ENCODE measurements at regions not wholly inside any gene's neighbourhood (a gene's known extent, or its start where the extent isn't known, plus 50 kb on each side); places are given as distances from the start of the nearest gene placed in this dataset.
"Not testable (repeated sequence)": the region's sequence is repeated elsewhere in the genome, so short reads cannot be mapped to it uniquely, and the experiment has no call there.

GRCh38 chr13:70985371-70985770 is 877.1 kb upstream of the KLHL1 start:
- no peak for DNase-seq

DNA sequence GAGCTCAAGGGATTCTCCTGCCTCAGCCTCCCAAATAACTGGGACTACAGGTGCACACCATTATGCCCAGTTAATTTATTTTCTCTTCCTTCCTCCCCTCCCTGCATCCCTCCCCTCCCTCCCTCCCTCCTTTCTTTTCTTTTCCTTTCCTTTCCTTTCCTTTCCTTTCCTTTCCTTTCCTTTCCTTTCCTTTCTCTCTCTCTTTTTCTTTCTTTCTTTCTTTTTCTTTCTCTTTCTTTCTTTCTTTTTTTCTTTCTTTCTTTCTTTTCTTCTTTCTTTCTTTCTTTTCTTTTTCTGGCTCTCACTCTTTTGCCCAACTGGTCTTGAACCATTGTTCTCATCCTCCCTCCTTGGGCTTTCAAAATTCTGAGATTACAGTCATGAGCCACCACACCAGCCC is 873.0 kb upstream of the KLHL1 start:
- not testable (repeated sequence) for DNase-seq

DNA sequence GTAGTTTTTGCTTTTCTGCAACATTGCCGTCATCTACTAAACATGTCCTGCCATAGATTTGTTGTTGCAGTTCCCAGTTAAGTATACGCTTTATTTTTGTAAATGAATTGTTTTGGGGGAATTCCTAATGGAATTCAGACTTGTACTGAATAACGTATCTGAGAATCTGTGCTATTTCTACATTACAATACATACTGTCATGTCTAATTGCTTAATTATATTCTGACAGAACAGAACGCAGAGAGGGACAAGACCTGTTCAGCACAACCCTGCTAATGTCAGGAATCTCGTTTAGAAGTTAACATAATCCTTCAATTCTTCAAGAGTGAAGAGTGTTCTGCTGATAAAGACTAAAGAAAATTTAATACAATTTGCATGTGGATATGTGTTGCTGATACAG is 861.1 kb upstream of the KLHL1 start:
- DNase-seq, result no peak

- no peak for DNase-seq
Measured at GRCh38 chr13:70967564-70967963, 859.3 kb upstream of the KLHL1 start.

GRCh38 chr13:70964874-70965273 is 856.6 kb upstream of the KLHL1 start:
- DNase-seq, result no peak

GRCh38 chr13:70964124-70964523 is 855.9 kb upstream of the KLHL1 start:
- DNase-seq, result peak; percentile 2

DNA sequence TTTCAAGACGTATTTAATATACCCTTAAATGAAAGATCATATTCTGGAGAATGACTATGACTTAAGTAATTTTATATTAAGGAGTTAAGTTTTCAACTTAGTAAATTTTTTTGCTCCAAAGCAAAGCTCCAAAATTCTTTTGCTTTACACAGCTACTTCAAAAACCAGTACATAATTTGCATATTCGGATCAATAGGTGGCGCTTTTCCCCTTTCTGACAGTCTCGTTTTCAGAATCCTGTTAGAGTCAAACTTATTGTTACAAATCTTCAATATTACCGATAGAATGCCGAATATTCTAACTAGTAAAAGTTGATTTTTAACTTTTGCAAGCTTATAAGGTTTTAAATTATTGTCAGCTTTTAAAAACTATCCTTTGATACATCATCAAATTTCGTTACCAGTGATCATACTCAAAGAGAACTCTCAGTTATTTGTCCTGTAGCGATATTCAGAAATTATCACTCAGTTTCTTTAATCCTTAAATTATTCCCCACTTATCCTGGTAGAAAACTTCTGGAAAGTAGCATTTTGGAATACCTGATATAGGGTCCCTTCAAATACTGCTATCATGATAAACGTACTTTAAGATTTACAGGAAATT is 852.7 kb upstream of the KLHL1 start:
- DNase-seq, result peak; percentile 31

DNA sequence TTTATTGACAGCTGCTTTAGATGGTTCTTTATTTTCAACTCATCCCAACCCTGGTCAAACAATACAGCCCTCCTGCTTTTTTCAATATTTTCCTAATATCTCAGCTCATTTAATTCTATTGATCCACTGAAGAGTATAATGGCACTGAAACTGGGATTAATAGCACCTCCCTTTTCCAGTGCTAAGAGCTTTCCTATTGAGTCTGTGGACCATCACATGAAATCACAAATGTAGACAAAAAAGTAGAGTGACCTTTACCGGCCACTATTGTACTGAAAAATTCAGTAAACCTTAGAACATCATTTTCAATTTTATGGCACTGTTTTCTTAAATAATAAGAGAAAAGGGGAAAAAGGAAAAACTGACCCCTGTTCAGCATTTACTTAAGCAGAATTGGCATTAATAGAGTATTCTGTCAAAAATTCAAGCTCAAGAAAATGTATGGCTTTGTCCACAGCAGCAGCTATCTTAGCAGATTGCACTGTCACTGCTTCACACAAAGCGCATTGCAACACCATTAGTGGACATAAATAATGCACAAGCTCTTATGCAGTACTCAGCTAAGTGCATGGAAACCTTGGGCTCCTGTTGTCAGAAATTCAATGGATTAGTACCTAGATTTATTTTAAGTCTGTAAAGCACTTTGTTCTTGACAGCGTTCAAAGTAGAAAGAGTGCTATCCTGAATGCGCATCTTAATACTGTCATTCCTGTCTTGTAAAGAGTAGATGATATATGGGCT is 851.0 kb upstream of the KLHL1 start:
- no peak for DNase-seq

GRCh38 chr13:70955887-70956286 is 847.6 kb upstream of the KLHL1 start:
- DNase-seq, result no peak

DNA sequence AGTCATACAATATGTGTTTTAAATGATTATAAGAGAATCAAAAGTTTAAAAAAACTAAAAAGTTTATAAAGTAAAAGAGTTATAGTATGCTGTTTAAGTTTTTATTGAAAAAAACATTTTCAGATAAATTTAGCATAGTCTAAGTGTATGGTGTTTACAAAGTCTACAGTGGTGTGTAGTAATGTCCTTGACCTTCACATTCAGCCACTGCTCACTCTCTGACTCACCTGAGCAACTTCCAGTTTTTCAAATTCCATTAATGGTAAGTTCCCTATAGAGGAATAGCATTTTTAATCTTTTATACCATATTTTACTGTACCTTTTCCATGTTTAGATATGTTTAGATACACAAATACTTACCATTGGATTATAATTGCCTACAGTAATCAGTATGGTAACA is 842.4 kb upstream of the KLHL1 start:
- DNase-seq, result no peak

GRCh38 chr13:70945506-70945905 is 837.3 kb upstream of the KLHL1 start:
- DNase-seq, result no peak

DNA sequence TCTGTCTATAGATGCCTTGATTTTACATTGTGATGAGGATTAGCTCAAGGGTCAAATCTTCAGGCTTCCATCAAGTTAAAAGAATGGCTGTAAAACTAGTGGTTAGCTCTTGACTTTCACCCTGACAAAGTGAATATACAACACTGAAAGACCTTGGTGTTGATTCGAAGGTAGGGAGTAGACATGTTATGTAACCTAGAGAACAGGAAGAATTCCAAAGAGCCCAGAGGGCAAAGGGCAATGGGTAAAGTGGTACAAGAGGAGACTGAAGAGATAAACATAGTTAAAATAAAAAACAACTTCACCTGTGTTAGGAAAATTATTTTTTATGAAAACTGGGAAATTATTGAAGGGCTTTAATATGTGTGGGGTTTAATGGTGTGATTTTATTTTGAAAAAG is 833.2 kb upstream of the KLHL1 start:
- DNase-seq, result no peak

DNA sequence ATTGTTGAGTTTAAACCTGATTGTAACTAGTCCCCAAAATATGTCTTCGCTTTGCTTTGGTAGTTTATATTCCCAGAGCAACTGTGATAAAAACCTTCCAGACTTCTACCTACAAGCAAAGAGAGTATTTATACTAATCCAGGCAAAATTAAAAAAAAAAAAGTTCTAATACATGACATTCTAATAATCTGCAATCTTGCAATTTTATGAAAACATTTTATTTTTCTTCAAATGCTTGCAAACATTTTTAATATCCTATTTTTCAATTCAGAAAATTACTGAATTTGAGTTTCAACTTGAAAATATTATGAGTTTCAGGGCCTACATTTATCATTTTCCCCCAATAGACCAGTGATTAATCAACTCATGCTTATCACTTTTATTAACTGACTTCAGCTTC is 830.2 kb upstream of the KLHL1 start:
- no peak for DNase-seq

GRCh38 chr13:70932511-70932910 is 824.3 kb upstream of the KLHL1 start:
- no peak for DNase-seq

DNA sequence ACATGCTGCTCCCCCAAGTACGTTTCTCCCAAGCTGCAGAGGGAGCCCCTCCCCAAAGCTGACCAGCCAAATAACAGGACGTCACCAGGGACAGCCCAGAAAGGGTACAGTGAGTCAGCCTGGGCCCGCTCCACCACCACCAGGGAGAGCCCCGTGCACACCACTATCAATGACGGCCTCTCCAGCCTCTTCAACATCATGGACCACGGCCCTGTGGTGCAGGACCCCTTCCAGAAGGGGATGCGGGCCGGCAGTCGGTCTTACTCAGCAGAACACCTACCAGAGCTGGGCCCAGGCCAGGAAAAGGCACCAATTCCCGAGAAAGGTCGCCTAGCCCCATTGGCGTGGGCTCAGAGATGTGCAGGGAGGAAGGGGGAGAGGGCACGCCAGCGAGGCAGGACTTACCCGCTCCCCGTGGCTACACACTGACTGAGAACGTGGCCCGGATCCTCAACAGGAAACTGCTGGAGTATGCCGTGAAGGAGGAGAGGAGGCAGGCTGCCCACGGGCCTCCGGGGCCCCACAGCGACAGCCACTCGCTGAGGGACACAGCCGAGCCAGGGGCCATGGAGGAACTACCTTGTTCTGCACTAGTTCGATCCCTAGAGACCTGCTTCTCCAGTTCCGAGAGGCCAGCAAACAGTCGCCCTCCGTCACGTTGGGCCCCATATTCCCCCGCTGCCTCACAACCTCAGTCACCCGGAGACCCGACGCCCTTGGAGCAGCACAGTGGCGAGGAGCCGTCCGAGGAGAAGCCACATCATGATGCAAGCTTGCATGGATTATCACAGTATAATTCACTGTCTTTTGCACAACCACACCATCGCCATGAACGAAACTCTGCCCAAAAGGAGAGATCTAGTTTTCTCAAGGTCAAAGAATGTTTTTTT is 815.9 kb upstream of the KLHL1 start:
- DNase-seq, result peak; percentile 0

GRCh38 chr13:70911286-70911685 is 803.0 kb upstream of the KLHL1 start:
- DNase-seq, result no peak

- DNase-seq, result no peak
Measured at GRCh38 chr13:70908795-70909194, 800.5 kb upstream of the KLHL1 start.

DNA sequence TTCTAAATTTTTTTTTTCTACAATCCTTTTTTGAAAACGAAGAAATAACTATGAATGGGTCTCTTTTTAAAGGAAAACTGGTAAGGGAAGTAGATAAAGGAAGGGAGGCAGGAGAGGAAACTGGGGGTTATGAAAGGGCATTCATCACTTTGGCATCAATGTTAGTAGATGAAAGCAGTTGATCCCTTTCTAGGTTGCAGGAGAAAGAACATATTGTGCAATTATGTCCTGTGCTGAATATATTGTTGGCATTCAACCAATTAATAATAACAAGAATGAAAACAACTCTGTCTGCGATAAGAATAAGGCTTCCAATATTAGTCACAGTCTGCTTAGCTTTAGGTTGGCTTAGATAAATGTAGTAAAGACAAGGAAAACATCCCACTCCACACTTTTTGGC is 796.8 kb upstream of the KLHL1 start:
- DNase-seq, result no peak

DNA sequence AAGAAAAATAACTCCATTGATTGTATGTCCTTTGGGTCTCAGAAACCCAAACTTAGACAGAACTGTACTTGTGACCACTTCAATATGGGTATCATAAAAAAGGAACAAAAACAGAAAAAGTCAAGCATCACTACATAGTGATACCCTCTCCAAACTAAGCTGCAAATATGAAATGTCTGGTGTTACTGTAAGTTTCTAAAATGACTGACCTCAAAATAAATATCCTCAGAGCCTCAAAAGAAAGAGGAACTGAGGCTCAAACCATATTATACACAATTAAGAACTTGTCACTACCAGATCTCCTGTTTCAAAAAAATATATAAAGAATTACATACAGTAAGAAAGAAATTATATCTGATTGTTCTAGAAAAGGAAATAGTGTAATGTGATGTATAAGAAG is 787.9 kb upstream of the KLHL1 start:
- DNase-seq, result no peak

DNA sequence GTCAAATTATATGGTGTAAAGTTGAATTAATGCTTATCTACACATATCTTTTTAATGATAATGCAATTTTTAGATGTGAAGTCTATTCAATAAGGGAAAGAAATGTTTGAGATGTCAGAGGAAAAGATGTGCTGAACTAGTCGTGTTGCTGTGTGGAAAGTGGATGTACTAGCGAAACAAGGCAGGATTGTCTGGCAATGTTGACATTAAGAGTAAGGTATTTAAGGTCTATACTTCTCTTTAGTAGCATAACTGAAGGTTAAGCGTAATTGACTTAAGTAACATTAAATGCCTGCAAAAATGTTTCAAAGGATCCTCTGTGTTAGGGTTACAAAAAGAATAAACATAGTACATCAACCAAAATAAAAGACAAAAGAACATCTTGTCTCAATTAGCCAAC is 787.3 kb upstream of the KLHL1 start:
- no peak for DNase-seq

DNA sequence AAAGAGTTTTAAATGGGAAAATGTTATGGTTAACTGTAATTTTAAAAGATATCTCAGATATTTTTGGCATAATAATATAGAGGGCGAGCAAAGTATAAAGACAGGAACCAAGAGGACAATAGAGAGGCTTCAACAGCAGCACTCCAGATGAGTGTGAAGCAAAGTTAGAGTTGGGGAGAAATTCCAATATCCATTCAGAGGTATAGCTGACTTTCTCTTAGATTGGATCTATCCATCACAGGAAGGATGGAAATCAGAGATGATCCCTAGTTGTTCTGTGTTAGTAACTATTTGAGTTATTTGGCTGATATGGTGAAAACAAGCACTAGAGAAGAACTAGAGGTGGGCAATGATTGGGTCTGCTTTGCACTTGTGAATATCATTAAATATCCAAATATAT is 786.0 kb upstream of the KLHL1 start:
- no peak for DNase-seq

GRCh38 chr13:70893832-70894231 is 785.6 kb upstream of the KLHL1 start:
- no peak for DNase-seq

DNA sequence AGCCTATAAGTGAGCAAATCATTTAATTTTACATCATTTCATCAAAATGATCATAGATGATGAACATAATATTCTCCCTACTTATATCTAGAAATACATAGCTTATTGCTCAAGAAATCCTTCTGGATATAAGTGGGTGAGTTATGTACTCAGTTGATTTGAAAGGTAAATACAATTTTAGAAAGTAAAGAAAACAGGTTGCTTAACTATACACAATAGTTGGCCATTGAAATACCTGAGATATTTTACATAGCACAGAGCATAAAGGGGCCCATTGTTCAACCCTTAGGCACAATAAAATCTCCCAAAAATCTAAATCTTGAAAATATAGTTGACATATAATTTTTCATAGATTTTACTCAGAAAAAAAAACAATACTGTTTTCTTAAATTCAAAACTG is 782.0 kb upstream of the KLHL1 start:
- DNase-seq, result no peak

DNA sequence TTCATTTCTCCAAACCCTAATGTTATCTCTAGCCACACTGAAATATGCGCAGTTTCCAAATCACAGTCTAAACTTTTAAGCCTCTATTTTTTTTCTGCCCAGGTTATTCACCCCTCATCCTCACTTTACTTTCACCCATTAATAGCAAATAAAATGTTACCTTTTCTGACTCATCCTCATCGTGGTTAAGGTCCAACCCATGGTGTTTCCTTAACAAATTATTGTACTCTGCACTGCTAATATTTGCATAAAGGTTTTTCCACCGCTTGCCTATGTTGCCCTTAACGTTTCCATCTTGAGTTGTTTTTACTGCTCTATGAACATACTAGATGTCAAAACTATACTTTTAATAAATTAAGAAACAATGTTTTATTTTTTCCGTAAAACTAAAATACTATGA is 780.9 kb upstream of the KLHL1 start:
- no peak for DNase-seq
